NB4 (cell line): ENCODE measurements at regions not wholly inside any gene's neighbourhood (a gene's known extent, or its start where the extent isn't known, plus 50 kb on each side); places are given as distances from the start of the nearest gene placed in this dataset.

Experiments
- DNase-seq: peaks from one replicate; pipeline ENCODE4 v3.0.0; 2010; ENCODE audit warnings: low read depth
- H3K4me3 ChIP-seq: one replicate; pipeline ENCODE4 v1.5.1; 2011; ENCODE audit warnings: mild to moderate bottlenecking, low read depth, low read length, moderate library complexity
- CTCF ChIP-seq: IDR thresholded peaks from one replicate; pipeline ENCODE4 v1.5.1; 2012; ENCODE audit warnings: low read depth, low read length
- MAX ChIP-seq: IDR thresholded peaks from 2 replicates; pipeline ENCODE4 v1.6.1; 2011; ENCODE audit warnings: low read depth, low read length
- MYC ChIP-seq: IDR thresholded peaks from 2 replicates; pipeline ENCODE4 v1.6.1; 2011; ENCODE audit warnings: low read depth, low read length
- POLR2A ChIP-seq: IDR thresholded peaks from 2 replicates; pipeline ENCODE4 v1.6.1; 2011; ENCODE audit warnings: mild to moderate bottlenecking; ENCODE audit not compliant: insufficient read length; ENCODE audit errors: extremely low read depth

GRCh38 chr3:168362661-168363247 lies 267.0 kb upstream of the GOLIM4 start:
- no peak for DNase-seq
- TF ChIP-seq POLR2A (no peak), MAX (no peak), CTCF (no peak), MYC (no peak)
- no peak overlapping the region for H3K4me3 ChIP-seq

GRCh38 chr3:168362156-168362555 lies 266.4 kb upstream of the GOLIM4 start:
- TF ChIP-seq POLR2A (no peak), MAX (no peak), CTCF (no peak)
- no peak overlapping the region for H3K4me3 ChIP-seq
- DNase-seq: no peak

- H3K4me3 ChIP-seq: no peak overlapping the region
- no peak for TF ChIP-seq MYC
- TF ChIP-seq MAX: no peak
- TF ChIP-seq POLR2A: no peak
- TF ChIP-seq CTCF: no peak
- no peak for DNase-seq
Measured at GRCh38 chr3:168360993-168361392, 265.3 kb upstream of the GOLIM4 start.

GRCh38 chr3:168342946-168343850 lies 247.5 kb upstream of the GOLIM4 start:
- no peak for DNase-seq
- H3K4me3 ChIP-seq: no peak overlapping the region
- TF ChIP-seq MAX (no peak), POLR2A (no peak), CTCF (no peak), MYC (no peak)

GRCh38 chr3:168341956-168342936 lies 246.5 kb upstream of the GOLIM4 start:
- H3K4me3 ChIP-seq: no peak overlapping the region
- DNase-seq: no peak
- TF ChIP-seq POLR2A (no peak), MAX (no peak), MYC (no peak), CTCF (no peak)
